Fibroblast of villous mesenchyme (primary cell): ENCODE measurements at regions not wholly inside any gene's neighbourhood (a gene's known extent, or its start where the extent isn't known, plus 50 kb on each side); places are given as distances from the start of the nearest gene placed in this dataset.
"Not testable (repeated sequence)": the region's sequence is repeated elsewhere in the genome, so short reads cannot be mapped to it uniquely, and the experiment has no call there.

ENCODE experiments used
- DNase-seq: peaks from one replicate; pipeline ENCODE4 v3.0.0-alpha.2; 2010; ENCODE audit warnings: low read depth
- H3K4me3 ChIP-seq: 2 replicates; pipeline ENCODE4 v1.5.1; 2011; ENCODE audit warnings: low read depth, mild to moderate bottlenecking, low read length
- TF ChIP-seq, protein P1 (sequence below): IDR thresholded peaks from 2 replicates; pipeline ENCODE4 v1.5.1; 2012; ENCODE audit warnings: low read depth, mild to moderate bottlenecking, low read length; ENCODE audit not compliant: insufficient read depth

DNA sequence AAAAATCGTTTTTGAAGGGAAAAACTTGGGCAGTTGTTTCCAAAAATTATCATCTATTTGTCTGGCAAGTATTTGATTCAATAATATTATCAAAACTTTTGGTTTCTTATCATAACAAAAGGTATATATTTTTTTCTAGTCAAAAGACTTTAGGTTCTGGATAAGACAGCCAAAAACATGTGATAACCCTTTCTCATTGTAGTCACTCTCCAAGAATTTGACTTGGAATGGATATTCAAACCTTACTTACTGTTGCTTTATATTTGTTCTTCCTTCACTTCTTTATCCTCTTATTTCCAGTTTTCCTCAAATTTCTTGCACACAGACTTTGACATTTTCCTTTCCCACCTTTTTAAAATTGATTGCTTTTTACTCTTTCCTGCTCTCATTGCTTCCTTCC, 140.9 kb upstream of the FAM3C start:
- no peak for DNase-seq
- TF ChIP-seq, protein P1, sequence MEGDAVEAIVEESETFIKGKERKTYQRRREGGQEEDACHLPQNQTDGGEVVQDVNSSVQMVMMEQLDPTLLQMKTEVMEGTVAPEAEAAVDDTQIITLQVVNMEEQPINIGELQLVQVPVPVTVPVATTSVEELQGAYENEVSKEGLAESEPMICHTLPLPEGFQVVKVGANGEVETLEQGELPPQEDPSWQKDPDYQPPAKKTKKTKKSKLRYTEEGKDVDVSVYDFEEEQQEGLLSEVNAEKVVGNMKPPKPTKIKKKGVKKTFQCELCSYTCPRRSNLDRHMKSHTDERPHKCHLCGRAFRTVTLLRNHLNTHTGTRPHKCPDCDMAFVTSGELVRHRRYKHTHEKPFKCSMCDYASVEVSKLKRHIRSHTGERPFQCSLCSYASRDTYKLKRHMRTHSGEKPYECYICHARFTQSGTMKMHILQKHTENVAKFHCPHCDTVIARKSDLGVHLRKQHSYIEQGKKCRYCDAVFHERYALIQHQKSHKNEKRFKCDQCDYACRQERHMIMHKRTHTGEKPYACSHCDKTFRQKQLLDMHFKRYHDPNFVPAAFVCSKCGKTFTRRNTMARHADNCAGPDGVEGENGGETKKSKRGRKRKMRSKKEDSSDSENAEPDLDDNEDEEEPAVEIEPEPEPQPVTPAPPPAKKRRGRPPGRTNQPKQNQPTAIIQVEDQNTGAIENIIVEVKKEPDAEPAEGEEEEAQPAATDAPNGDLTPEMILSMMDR: no peak
- H3K4me3 ChIP-seq: no peak overlapping the region

DNA sequence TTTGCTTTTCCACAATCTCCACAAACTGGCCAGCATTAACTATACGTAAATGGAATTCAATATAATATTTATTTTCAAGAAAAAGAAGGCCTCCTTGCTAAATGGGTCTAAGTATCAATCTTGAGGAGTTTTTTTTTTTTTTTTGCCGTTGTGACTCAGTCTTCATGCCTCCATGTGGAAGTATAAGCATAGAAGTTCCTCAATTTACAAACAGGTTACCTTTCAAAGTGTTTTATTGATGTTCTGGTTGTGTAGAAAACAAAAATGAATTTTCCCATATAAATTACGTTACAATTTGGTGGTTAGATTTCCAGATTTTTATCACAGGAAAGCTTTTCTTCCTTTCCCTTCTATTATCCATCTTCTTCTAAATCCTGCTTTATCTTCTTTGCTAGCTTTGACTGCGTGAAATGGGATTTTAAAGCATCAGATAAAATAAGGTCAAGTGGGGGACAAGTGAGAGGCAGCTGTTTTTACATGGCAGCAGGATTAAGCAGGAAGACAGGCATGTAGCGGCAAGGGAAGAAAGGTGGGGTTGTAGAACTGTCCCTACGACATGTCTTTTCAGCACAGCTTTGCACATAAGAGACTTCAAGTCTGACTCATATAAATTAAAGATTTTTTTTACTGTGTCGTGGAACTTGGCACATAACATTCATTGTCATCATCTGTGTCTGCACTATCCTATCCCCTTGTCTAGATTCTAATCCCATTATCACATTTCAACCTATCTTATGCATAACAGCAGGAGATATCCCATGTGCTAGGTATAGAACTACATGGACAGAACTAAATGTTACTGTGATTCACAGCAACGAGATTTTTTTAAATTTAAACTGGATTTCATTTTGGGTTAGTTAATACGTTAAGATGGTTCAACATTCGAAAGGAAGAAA, 135.3 kb upstream of the FAM3C start:
- DNase-seq: peak; percentile 48
- H3K4me3 ChIP-seq: no peak overlapping the region
- TF ChIP-seq, protein P1: no peak

DNA sequence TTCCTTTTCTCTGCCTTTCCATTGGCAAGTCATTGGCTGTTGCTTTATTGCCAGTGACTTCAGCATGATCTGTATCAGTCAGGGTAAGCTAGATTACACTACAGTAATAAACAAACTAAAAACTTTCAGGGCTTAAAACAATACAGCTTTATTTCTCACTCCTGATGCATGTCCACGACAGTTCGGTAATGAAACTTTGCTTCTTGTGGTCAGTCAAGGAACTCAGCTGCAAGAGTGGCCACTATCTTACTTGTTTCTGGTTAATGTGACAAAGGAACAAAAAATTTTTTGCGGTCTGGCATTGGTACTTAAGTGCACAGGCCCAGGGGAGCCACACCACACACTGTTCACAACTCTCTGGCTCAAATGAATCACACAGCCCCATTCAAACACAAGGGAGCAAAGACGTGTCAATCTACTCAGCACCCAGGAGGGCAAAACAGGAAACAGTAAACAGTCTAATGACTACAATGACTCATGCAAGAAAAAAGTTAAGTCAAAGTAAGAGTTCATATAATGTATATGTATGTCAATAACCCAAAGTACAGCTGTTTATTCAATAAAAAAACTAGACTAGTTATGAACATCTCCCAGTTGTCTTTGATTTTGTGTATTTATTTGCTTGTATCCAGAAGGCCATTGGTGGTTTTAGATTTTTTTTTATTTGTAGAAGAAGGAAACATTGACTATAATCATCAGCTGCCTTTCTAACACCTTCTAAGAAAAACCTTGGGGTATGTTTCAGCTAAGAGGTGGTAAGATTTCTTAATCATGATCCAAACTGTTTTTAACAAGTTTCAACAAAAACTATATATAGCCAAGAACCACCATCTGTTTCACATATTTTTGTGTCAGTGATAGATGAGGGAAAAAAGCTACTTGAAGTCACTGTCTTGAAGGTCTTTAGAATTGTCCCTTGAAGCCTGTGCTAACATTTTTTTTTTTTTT, 134.4 kb upstream of the FAM3C start:
- H3K4me3 ChIP-seq: no peak overlapping the region
- peak; percentile 93 for DNase-seq
- TF ChIP-seq, protein P1: no peak

DNA sequence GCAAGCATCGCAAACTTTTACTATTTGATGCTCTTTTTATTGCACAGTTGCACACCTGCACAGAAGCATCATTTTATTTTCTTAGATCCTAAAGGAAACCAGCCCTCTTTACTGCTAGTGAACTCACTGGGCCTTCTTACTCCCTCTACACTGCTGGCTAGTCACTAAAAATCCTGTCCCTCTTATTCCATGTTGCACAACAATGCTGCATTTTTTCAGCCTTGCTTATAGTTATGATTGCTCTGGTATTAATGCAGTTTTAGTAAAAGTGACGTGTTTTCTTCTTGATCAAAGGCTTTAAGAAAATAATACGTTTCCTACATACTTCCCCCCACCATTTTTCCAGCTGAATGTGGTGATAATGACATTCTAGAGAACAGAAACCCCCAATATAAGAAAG, 132.9 kb upstream of the FAM3C start:
- no peak overlapping the region for H3K4me3 ChIP-seq
- TF ChIP-seq, protein P1: no peak
- DNase-seq: no peak

DNA sequence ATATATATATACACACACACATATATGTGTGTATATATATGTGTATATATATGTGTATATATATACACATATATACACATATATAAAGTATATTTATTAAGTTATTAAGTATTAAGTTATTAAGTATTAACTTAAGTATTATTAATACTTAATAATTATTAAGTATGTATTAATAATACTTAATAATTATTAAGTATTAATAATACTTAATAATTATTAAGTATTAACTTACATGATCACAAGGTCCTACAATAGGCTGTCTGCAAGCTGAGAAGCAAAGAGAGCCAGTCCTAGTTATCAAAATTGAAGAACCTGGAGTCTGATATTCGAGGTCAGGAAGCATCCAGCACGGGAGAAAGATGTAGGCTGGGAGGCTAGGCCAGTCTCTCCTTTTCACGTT, 130.1 kb upstream of the FAM3C start:
- H3K4me3 ChIP-seq, DNase-seq: not testable (repeated sequence)

DNA sequence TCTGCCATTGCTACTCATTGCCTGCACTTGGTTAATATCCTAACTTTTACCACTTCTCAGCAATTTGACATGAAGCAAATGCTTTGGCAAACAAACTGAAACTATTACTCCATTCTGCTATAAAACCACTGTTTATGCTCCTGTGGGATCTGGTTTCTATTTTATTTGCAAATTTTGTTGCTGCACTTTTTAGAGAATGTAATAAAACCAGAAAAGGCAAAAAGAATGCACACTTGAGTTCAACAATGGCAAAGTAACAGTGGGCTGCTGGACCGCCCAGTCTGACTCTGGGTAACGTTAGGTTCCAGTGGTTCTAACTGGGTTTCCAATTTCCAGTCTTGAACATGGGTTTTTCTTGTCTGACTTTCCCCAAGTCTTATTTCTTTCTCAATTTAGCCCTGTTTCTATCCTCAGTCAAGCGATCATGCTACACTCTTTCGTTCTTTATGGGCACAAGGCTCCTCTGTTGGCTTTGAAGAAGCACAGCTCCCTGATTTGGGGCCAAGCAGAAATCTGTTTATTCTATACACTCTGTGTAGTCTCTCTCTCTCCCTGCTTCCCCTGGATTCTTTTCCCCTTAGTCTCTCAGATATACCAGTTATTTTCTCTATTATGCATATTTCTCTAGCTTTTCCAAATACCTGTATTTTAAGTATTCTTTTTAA, 129.2 kb upstream of the FAM3C start:
- peak; percentile 83 for DNase-seq
- peak overlapping the region; percentile 34 for H3K4me3 ChIP-seq
- TF ChIP-seq, protein P1: no peak
